Stimulated activated naive CD8-positive, alpha-beta T cell treated with anti-CD3 and anti-CD28 coated beads, Interleukin-15, Interleukin-2, amounts not matched to agents 100 U/mL and 50 U/mL, for 24 hours (primary cell): ENCODE measurements at regions not wholly inside any gene's neighbourhood (a gene's known extent, or its start where the extent isn't known, plus 50 kb on each side); places are given as distances from the start of the nearest gene placed in this dataset.
"Not testable (repeated sequence)": the region's sequence is repeated elsewhere in the genome, so short reads cannot be mapped to it uniquely, and the experiment has no call there.

Experiments
- ATAC-seq: fragments of 150-1000 bp; cut with Tn5 transposase; one replicate; pipeline ENCODE4 v1.10.0; 2021
- DNase-seq: peaks from one replicate; pipeline ENCODE4 v3.0.0; 2021

DNA sequence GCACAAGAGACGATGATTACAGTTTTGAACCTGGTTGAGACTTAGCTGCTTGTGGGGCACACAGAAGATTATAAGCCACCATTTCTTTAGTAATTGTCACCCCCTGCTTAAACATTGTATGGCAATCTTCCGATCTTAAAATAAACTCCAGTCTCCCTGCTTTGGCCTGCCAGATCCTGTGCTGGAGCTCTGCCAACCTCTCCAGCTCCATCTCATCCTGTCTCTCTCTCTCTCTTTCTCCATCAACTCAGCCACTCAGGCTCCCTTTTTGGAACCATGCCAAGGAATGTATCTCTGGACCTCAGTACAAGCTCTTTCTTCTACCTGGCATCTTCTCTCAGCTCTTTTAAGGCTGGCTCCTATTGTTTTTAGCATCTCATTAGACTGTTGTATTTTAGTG, 1053.2 kb downstream of the REEP3 start:
- no peak for DNase-seq
- ATAC-seq = no peak

DNA sequence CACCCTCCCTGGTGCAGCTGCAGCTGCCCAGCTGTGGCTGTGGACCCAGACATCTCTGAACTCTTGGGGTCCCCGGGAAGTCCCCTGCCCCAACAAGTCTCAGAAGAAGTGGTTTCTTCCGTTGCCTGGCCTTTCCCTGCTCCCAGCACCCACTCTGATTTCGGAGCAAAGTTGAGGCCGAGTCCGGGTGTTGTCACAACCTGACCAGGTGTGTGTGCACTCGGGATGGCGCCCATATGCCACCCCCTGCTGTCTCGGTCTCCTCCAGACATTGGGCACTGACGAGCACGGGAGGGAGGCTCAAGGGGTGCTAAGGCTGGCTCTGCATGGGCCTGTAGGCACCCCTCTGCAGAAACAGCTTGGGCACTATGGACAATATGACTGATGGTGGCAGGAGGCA, 1055.3 kb downstream of the REEP3 start:
- no peak for DNase-seq
- ATAC-seq = no peak

DNA sequence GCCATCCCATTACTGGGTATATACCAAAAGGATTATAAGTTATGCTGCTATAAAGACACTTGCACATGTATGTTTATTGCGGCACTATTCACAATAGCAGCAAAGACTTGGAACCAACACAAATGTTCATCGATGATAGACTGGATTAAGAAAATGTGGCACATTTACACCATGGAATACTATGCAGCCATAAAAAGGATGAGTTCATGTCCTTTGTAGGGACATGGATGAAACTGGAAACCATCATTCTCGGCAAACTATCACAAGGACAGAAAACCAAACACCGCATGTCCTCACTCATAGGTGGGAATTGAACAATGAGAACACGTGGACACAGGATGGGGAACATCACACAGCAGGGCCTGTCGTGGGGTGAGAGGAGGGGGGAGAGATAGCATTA, 1057.6 kb downstream of the REEP3 start:
- not testable (repeated sequence) for ATAC-seq, DNase-seq

DNA sequence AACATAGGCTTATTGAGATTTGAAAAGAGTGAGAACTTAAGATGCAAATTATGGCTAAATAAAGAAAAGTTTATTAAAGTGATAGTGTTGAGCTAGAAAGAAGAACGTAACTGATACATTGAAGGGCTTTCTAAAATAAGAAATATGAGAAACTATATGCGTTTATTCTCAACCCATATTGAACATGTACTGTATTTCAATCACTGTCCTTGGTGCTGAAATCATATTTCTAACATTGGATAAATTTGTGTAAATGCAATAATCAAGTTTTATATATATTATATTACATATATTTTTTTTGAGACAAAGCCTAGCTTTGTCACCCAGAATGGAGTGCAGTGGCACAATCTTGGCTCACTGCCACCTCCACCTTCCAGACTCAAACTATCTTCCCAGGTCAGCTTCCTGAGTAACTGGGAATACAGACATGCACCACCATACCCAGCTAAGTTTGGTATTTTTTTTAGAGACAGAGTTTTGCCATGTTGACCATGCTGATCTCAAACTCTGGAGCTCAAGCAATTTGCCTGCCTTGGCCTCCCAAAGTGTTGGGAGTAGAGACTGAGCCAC, 1065.8 kb downstream of the REEP3 start:
- no peak for ATAC-seq
- DNase-seq = no peak

DNA sequence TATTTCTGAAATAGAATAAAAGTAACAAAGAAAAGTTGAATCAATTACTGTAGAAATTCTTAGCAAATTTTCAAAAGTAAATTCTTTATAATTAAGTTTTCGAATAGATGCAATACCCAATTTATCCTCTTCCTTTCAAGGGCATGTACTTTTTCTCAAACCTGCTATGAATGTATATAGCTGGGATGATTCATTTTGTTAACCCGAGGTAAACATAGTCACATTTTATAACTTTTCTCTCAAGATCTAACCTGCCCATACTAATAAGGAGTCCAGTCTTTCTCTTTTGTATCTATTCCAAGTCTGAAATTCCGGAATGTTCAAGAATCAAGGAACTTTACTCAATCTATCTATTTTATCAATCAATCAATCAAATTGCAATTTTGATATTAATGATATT, 1072.9 kb downstream of the REEP3 start:
- DNase-seq (no peak), ATAC-seq (no peak)

DNA sequence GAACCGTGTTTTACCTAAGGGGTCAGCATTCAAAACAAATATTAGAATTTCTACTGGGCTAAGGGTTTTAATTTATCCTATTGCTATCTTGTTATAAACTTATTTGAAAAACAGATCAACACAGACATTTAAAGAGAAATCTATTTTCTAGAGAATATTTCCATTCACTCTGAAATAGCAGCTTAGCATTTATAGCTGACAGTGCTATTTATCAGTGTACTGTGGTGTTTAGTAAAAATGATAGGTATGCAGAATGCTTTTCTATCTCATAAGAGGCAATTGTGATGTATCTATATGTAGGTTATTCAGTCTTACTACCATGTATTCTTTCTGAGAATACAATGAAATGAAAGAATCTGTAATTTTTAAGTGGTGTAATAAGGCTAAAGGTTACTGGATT, 1077.4 kb downstream of the REEP3 start:
- ATAC-seq (no peak), DNase-seq (no peak)

DNA sequence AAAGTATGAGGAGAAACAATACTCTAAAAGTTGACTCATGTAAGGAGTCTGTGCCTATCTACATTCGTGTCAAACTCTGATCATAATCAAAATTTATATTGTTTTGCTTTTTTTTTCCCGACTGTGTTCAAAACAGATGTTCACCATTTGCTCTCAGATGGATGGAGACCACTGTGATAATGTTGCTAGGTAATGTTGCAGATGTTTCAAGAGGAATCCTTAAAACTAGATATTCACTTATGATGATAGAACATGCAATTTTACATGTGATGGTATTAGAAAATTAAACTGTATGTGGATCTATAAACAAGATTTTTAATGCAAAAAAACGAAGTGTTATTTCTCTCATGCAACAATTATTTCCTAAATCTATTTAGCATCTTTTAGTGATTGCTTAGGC, 1080.1 kb downstream of the REEP3 start:
- ATAC-seq = no peak
- DNase-seq = no peak

DNA sequence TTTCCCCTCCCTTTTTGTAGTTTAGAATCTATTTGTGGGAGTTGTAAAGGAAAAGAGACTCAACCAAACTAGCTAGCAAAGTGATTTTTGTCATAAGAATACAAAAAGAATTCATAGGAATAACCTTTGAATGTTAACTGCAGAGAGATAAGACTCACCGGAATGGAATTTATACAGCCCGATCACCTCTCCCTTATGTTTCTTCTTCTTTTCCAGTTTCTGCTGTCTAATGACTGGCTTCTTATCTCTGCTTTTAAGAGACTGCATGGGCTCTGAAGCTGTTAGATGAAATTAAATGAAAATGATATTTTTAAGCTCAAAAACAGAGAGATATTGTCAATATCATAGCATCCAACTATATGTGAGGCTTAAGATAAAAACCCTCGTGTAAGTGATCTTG, 1095.9 kb downstream of the REEP3 start:
- no peak for DNase-seq

DNA sequence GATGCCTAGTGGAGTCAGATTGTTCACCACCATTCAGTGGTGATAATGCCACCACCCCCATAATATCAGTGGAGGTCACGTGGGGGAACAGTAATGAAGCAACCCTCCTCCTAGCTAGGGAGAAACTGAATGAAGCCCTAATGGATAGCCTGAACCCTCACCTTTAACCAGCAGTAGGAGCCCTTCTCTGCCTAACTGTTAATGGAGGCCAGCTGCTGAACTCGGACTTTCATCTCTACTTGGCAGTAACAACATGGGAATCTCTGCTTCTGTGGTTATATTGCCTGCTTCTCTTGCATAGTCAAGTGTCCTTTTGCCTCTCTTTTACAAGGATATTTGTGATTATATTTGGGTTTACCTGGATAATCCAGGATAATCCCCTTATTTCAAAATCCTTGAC, 1097.9 kb downstream of the REEP3 start:
- ATAC-seq = no peak
- DNase-seq = no peak

More for the DNA sequence above, 1095.9 kb downstream of the REEP3 start:
- no peak for ATAC-seq

DNA sequence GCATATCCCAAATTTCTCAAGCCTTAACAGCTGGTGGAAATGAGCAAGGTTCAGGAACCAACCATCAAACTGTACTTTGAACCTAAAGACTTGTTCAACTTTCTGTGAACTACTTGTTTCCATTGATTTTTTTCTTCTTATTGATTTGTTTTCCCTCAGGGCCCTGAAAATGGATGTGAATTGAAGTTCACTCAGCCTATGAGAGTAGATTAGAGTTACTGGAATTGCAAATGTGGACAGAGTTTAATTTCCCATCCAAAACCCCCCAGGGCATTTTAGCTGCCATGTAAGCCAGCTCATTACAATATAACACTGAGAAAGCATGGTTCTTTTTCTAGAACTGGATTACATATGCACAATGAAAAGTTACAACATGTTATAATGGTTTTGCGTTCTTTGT, 1105.7 kb downstream of the REEP3 start:
- DNase-seq = no peak
- ATAC-seq = no peak

DNA sequence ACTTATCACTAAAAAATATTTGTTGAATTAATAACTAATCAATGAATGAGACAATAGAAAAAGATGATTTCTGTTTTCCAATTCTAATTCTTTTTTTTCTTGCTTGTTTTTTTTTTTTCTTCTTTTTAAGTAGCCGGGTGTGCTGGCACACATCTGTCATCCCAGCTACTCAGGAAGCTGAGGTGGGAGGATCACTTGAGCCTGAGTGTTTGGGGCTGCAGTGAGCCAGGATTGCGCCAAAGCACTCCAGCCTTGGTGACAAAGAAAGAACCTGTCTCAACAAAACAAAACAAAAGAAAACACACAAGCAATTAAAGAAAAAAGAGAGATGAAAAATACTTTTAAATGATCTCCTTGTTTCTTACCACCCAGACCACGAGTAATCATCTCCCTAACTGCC, 1109.3 kb downstream of the REEP3 start:
- no peak for ATAC-seq
- no peak for DNase-seq

DNA sequence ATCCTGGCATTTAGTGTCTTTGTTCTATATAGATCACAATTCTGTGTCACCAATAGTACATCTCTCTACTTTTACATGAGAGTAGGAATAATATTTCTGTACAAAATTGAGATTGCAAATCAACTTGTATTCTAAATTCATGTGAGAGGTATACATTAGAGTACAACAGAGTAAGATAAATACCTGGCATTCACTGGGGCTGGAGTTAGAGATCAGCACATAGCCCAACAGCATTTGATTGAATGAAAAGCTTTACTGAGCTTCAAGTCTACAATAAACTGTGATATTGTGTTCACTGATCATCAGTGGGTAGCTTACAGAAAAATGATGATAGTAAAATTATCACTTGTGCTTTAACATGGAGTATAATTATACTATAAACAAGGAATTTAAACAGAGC, 1114.7 kb downstream of the REEP3 start:
- ATAC-seq = no peak
- DNase-seq = no peak

DNA sequence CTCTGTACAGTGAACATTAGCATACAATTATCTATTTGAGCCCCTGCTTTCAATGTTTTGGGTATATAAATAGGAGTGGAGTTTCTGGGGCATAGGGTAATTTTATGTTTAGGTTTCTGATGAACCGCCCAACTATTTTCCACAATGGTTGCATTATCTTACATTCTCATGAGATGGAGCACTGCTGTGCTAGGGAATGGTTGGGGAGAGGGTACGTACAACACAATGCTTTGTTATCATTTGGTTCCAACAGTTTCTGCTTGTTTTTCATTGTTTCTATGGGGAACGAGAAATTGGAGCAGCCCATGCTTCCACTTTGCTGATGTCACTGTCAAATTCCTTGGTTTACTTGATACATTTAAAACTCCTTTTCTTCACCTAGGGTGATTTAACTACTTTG, 1115.3 kb downstream of the REEP3 start:
- DNase-seq (no peak), ATAC-seq (no peak)

DNA sequence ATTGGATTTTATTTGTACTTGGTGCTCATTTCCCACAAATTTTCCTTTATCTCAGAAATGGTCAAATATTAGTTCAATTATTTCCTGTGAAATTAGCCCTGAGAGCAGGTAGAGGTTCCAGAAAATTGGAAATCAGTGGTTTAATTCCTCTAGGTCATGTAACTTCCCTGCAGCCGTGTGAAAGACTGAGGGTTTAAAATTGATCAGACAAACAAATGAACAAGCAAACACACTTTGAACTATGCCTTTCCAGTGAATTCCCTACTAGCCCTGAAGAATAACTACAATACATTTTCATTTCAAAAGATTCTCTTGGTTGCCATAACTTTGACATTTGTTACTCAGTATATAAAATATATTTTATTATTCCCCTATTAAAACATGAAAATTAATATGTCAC, 1116.7 kb downstream of the REEP3 start:
- DNase-seq (no peak), ATAC-seq (no peak)

DNA sequence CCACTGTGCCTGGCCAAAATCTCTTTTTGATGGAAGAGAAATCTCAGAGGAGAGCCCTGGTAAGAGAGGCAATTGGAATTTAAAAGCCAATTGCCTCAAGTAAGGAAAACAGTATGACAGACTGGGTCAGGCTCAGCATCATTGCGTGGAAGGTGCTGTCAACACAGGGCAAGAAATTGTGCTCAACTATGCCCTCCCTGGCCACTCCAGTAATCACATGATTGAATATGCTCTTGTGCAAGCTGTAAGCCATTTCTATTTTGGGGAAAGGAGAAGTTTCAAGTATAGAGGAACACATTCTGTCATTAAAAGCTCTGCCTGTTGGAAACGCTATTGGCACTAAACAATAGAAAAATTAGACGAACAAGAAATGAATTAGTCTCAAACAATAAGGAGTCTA, 1127.7 kb downstream of the REEP3 start:
- no peak for DNase-seq
- no peak for ATAC-seq

DNA sequence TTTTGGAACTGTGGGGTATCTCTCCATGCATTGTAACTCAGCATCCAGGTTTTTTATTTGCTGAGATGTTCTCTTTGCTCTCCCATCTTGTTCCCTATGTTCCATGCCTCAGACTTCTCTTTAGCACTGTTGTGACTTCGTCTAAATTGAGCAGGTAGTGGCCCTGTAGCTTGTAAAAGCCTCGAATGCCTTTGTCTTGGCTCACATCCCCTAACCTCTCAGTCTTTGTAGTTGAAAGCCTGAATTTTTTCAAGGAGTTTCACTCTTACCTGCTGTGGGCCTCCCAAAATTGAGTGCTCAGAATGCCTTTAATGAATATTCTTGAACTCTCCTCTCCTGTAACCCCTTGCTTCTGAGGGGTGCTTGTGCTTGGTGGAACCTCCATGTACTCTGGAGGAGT, 1137.3 kb downstream of the REEP3 start:
- no peak for ATAC-seq
- DNase-seq = no peak

DNA sequence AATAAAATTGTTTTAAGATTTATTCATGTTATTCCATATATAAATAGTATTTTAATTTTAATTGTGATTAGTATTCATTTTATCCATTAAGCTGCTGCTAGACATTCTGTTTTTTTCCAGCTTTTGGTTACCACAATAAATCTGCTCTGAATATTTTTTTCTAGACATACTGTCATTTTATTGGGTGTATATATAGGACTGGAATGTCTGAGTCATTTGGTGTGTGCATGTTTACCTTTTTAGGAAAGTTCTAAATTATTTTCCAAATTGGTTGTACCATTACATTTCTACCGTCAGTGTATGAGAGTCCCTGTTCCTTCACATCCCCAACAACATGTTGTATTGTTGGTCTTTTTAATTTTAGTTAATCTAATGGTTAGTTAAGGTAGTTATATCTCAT, 1138.1 kb downstream of the REEP3 start:
- no peak for ATAC-seq
- no peak for DNase-seq

DNA sequence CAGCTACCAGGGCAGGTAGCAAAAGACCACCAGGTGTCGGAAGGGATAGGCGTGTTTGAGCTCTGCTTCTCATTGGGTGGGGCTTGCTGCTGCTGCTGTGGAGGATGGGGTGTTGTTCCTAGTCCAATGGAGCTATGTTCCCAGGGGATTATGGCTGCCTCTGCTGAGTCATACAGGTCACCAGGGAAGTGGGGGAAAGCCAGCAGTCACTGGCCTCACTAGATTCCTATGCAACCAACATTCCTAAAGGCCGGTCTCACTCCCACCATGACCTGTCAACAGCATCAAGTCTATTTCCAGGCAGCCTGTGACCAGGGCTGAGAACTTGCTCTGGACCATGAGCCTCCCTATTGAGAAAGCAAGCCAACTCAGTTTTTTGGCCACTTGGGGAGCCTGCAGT, 1160.8 kb downstream of the REEP3 start:
- no peak for ATAC-seq
- no peak for DNase-seq

DNA sequence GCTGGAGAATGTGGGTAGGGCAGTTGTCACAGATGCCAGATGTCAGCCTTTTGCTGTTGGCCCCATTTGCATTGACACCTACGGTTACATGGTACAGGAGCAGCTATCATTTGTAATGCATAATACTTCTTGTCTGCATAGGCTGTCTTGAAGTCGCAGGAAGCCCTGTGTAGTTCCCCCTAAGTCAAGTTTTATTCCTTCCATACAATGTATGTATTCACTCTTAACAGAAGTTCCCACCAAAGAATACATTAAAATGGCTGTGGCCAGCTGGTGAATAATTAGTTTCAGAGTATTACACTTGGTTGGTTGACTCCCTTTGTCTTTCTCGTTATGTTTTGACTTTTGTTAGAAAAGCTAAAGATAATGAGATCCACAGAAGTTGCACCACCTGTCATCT, 1169.0 kb downstream of the REEP3 start:
- DNase-seq = no peak
- ATAC-seq = no peak

DNA sequence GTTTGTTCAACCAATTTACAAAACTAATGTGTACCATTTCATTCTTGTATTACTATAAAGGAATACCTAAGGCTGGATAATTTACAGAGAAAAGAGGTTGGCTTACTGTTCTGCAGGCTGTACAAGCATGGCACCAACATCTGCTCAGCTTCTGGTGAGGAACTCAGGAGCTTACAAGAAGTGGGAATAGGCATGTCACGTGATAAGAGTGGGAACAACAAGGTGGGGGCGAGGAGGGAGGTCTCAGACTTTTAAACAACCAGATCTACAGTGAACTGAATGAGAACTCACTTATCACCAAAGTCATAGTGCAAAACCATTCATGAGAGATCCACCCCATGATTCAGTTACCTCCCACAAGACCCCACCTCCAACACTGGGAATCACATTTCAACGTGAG, 1178.0 kb downstream of the REEP3 start:
- ATAC-seq (no peak), DNase-seq (no peak)

DNA sequence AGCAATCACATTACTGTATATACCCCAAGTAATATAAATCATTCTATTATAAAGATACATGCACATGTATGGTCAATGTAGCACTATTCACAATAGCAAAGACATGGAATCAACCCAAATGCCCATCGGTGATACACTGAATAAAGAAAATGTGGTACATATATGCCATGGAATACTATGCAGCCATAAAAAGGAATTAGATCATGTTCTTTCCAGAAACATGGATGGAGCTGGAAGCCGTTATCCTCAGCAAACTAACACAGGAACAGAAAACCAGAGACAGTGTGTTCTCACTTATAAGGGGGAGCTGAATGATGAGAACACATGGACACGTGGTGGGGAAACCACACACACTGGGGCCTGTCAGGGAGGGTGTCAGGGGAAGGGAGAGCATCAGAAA, 1180.9 kb downstream of the REEP3 start:
- DNase-seq, ATAC-seq: not testable (repeated sequence)

DNA sequence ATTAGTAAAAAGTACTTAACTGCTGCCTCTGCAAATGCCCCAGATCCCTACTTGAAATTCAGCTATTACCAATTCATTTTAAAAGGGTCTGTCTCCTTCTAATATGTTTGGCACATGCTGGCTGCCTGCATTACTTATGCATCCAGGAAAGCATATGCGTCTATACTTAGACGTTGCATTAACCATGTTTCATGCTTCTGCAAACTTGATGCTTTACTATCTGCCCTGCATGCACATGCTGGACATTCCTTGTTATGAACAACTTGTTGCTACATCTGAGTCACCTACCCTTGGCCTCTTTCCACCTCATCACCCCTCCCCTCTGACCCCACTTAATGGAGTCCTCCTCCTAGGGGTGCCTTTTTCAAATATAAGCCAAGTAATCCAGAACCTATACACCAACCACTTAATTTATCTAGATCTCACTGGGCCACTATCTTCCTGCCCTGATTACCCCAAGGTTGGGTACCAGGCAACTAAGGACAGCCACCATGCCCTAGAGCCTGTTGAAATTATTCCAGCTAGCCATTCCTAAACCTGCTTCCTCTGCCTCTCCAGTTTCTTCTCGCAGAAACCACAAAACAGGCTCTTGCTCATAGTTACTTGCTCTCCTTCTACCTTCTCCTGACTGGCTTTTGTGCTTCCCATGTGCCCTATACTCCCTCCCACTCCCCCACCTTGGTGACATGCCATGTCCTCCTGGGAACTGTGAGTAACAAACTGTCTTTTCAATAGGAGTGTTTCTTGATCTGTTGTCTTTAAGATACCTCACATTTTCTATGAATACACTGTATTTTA, 1187.9 kb downstream of the REEP3 start:
- no peak for DNase-seq
- ATAC-seq = no peak

DNA sequence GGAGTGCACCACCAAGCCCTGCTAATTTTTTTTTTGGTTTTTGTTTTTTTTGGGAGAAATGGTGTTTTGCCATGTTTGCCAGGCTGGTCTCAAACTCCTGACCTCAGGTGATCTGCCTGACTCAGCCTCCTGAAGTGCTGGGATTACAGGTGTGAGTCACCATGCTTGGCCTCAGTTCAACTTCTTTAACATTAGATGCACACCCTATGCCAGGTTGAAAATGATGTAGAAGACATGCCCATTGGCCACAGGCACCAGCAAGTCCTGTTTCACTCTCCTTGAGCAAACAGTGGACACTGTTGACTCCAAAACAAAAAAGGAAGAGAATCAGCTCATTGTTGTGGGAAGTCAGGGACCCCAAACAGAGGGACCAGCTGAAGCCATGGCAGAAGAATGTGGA, 1205.3 kb downstream of the REEP3 start:
- no peak for DNase-seq
- ATAC-seq = no peak

DNA sequence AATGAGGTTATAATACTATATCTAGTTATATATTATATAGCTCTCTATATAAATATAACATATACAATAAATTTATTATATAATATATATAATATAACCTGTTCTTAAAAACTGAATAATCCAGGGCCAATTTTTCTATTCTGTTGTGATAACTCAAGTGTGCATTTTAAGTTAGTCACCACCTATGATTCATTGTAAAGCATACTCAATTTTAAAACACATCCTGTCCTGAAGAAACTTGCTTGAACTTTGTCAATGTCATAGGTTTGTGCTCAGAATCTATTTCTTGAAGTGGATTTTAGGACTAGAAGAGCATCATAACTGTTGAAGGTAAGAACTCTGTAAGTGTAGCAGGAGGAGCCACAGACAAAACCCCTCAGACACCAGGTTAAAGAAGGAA, 1209.8 kb downstream of the REEP3 start:
- no peak for DNase-seq

More for the DNA sequence above, 1209.8 kb downstream of the REEP3 start:
- no peak for ATAC-seq
